ENCODE measurements at regions not wholly inside any gene's neighbourhood (a gene's known extent, or its start where the extent isn't known, plus 50 kb on each side); places are given as distances from the start of the nearest gene placed in this dataset.

GRCh38 chr4:58247792-58248191 lies 1137.6 kb upstream of the IGFBP7 start (continued):
- TF ChIP-seq INSM2 (tag by site-specific recombination; IDR thresholded peaks at IDR 0.05) (no peak), ZNF692 (tag by site-specific recombination; IDR thresholded peaks at IDR 0.05) (no peak), ZNF621 (tag by site-specific recombination; IDR thresholded peaks at IDR 0.05) (no peak), ZEB2 (tag by site-specific recombination; IDR thresholded peaks at IDR 0.05) (no peak)

- no peaks in the 10 kb centered on the region for H3K9me3 ChIP-seq (ENCODE audit: control insufficient read depth, insufficient read depth, low read depth, low read length)
- ChIA-PET POLR2A (no interaction called here), CTCF (no interaction called here)
- no peaks in the 10 kb centered on the region for H3K4me1 ChIP-seq (ENCODE audit: control insufficient read depth, insufficient read depth, low read length)
- no peaks in the 10 kb centered on the region for H3K36me3 ChIP-seq (ENCODE audit: control insufficient read depth in 2 of 2, insufficient read depth in 1 of 2, low read length in 2 of 2)
- H3K4me3 ChIP-seq (ENCODE audit: low read depth, low read length), result no peak overlapping the region
- no peak overlapping the region for H3K27ac ChIP-seq (ENCODE audit: extremely low read depth, low read depth, low read length)
- TF ChIP-seq BCL11A (tag by site-specific recombination; IDR thresholded peaks at IDR 0.05; ENCODE audit: low read depth) (no peak), ZNF433 (tag by site-specific recombination; IDR thresholded peaks at IDR 0.05; ENCODE audit: low read depth) (no peak), ZNF645 (tag by site-specific recombination; IDR thresholded peaks at IDR 0.05) (no peak), ZNF791 (tag by site-specific recombination; IDR thresholded peaks at IDR 0.05) (no peak), MZF1 (tag by site-specific recombination; IDR thresholded peaks at IDR 0.05; ENCODE audit: borderline replicate concordance) (no peak), ZSCAN4 (tag by site-specific recombination; IDR thresholded peaks at IDR 0.05) (no peak), ZNF138 (tag by site-specific recombination; IDR thresholded peaks at IDR 0.05; ENCODE audit: borderline replicate concordance) (no peak), ZNF549 (tag by site-specific recombination; IDR thresholded peaks at IDR 0.05) (no peak), ZNF518A (tag by site-specific recombination; conservative IDR thresholded peaks at IDR 0.05; ENCODE audit: low read depth) (no peak), ZSCAN23 (tag by site-specific recombination; IDR thresholded peaks at IDR 0.05) (no peak), ZNF621 (tag by site-specific recombination; IDR thresholded peaks at IDR 0.05) (no peak), ZNF596 (tag by site-specific recombination; IDR thresholded peaks at IDR 0.05) (no peak), ZBTB21 (tag by site-specific recombination; IDR thresholded peaks at IDR 0.05) (no peak), ZNF843 (tag by site-specific recombination; IDR thresholded peaks at IDR 0.05) (no peak)
Observed at GRCh38 chr4:58225460-58225859, 1115.3 kb upstream of the IGFBP7 start.
